ENCODE measurements at regions not wholly inside any gene's neighbourhood (a gene's known extent, or its start where the extent isn't known, plus 50 kb on each side); places are given as distances from the start of the nearest gene placed in this dataset. TPM values are rescaled to one million over a fixed set of nuclear protein-coding genes. Genes with fewer than 3 reads are reported as not detected.

GRCh38 chr3:16122661-16123060 is 51.8 kb upstream of the GALNT15 start:
- Histone ChIP-seq H3K9ac (ENCODE audit: extremely low read depth, low read length, poor library complexity, severe bottlenecking) (no peak overlapping the region), H3K36me3 (ENCODE audit: control insufficient read depth, insufficient read depth, low read length) (no peaks in the 10 kb centered on the region), H3K4me1 (ENCODE audit: control insufficient read depth, insufficient read depth, low read length) (no peaks in the 10 kb centered on the region), H3K27ac (ENCODE audit: low read depth, low read length) (no peak overlapping the region), H3K9me3 (ENCODE audit: control insufficient read depth, low read length) (peaks cover 5% of the 10 kb centered on the region), H3K4me3 (ENCODE audit: low read length) (no peak overlapping the region), H3K27me3 (ENCODE audit: control insufficient read depth, insufficient read depth, low read length, poor library complexity, severe bottlenecking) (no peaks in the 10 kb centered on the region)
- Mint-ChIP-seq H3K4me3 (no peak overlapping the region), H3K27me3 (ENCODE audit: insufficient read depth) (peaks cover 1% of the 10 kb centered on the region), H3K4me1 (peaks cover 7% of the 10 kb centered on the region), H3K9me3 (no peaks in the 10 kb centered on the region), H3K27ac (no peak overlapping the region), H3K36me3 (ENCODE audit: low read depth) (no peaks in the 10 kb centered on the region)
- no peak for DNase-seq
- 85 to 100% methylated on average over 1 to 2 of the region's 2 CpGs for WGBS, 2 experiments (ENCODE audit: insufficient coverage in 1 of 2, insufficient read length in 1 of 2)
- TF ChIP-seq CTCF (conservative IDR thresholded peaks at IDR 0.05), result no peak

- Histone ChIP-seq H3K9ac (ENCODE audit: extremely low read depth, low read length, poor library complexity, severe bottlenecking) (no peak overlapping the region), H3K9me3 (ENCODE audit: control insufficient read depth, low read length) (peaks cover 5% of the 10 kb centered on the region), H3K4me3 (ENCODE audit: low read length) (no peak overlapping the region), H3K27me3 (ENCODE audit: control insufficient read depth, insufficient read depth, low read length, poor library complexity, severe bottlenecking) (no peaks in the 10 kb centered on the region), H3K36me3 (ENCODE audit: control insufficient read depth, insufficient read depth, low read length) (no peaks in the 10 kb centered on the region), H3K27ac (ENCODE audit: low read depth, low read length) (no peak overlapping the region), H3K4me1 (ENCODE audit: control insufficient read depth, insufficient read depth, low read length) (no peaks in the 10 kb centered on the region)
- DNase-seq, result no peak
- H3K4me3 Mint-ChIP-seq, result no peak overlapping the region
- peaks cover 7% of the 10 kb centered on the region for H3K4me1 Mint-ChIP-seq
- WGBS, 2 experiments (ENCODE audit: insufficient coverage in 1 of 2, insufficient read length in 1 of 2), result 94% methylated on average over 2 of the region's 2 CpGs; no CpG with 5 or more reads in 1 of the 2 experiments
- no peaks in the 10 kb centered on the region for H3K9me3 Mint-ChIP-seq
- H3K27me3 Mint-ChIP-seq (ENCODE audit: insufficient read depth), result no peaks in the 10 kb centered on the region
- no peak overlapping the region for H3K27ac Mint-ChIP-seq
- TF ChIP-seq CTCF (conservative IDR thresholded peaks at IDR 0.05), result no peak
- no peaks in the 10 kb centered on the region for H3K36me3 Mint-ChIP-seq (ENCODE audit: low read depth)
Observed at GRCh38 chr3:16124636-16125035, 49.8 kb upstream of the GALNT15 start.

Small RNA genes lying in the stretch of these regions (microRNA-seq; reads per million reads assigned to microRNA genes)
- not detected for gene MIR563 (ENCODE audit: borderline microRNAs expressed)

All from endodermal cell (in vitro differentiated cells).